Right renal cortex interstitium (tissue), 3 donors: ENCODE measurements at regions not wholly inside any gene's neighbourhood (a gene's known extent, or its start where the extent isn't known, plus 50 kb on each side); places are given as distances from the start of the nearest gene placed in this dataset.
"Not testable (repeated sequence)": the region's sequence is repeated elsewhere in the genome, so short reads cannot be mapped to it uniquely, and the experiment has no call there.

Source experiments
- DNase-seq, 3 donors: peaks; one replicate each; pipeline ENCODE4 v3.0.0-alpha.2; 2013; ENCODE audit warnings: low read depth in 3 of 3, low spot score in 2 of 3

- DNase-seq = no peak
Measured at GRCh38 chr10:9045311-9045710, 990.8 kb downstream of the GATA3 start.

GRCh38 chr10:9051328-9051974 is 997.0 kb downstream of the GATA3 start:
- DNase-seq = no peak

GRCh38 chr10:9052767-9053166 is 998.3 kb downstream of the GATA3 start:
- DNase-seq = no peak

- DNase-seq = no peak
Measured at GRCh38 chr10:9056521-9056920, 1002.0 kb downstream of the GATA3 start.

- DNase-seq = not testable (repeated sequence)
Measured at GRCh38 chr10:9057293-9057692, 1002.8 kb downstream of the GATA3 start.

GRCh38 chr10:9060314-9060713 is 1005.8 kb downstream of the GATA3 start:
- no peak for DNase-seq

GRCh38 chr10:9061871-9062270 is 1007.4 kb downstream of the GATA3 start:
- no peak for DNase-seq

- no peak for DNase-seq
Measured at GRCh38 chr10:9066152-9066551, 1011.7 kb downstream of the GATA3 start.

GRCh38 chr10:9068003-9068402 is 1013.5 kb downstream of the GATA3 start:
- no peak for DNase-seq

GRCh38 chr10:9069136-9069535 is 1014.6 kb downstream of the GATA3 start:
- no peak for DNase-seq

GRCh38 chr10:9075420-9075819 is 1020.9 kb downstream of the GATA3 start:
- DNase-seq = no peak

- no peak for DNase-seq
Measured at GRCh38 chr10:9076066-9076465, 1021.6 kb downstream of the GATA3 start.

- no peak for DNase-seq
Measured at GRCh38 chr10:9081253-9081652, 1026.8 kb downstream of the GATA3 start.

- DNase-seq = no peak
Measured at GRCh38 chr10:9081961-9082360, 1027.5 kb downstream of the GATA3 start.

- DNase-seq = no peak
Measured at GRCh38 chr10:9091530-9092093, 1037.1 kb downstream of the GATA3 start.

- no peak for DNase-seq
Measured at GRCh38 chr10:9096288-9096687, 1041.8 kb downstream of the GATA3 start.

- DNase-seq = no peak
Measured at GRCh38 chr10:9097206-9097990, 1042.9 kb downstream of the GATA3 start.

GRCh38 chr10:9097991-9098306 is 1043.5 kb downstream of the GATA3 start:
- no peak for DNase-seq

- no peak for DNase-seq
Measured at GRCh38 chr10:9102026-9102425, 1047.5 kb downstream of the GATA3 start.

GRCh38 chr10:9103301-9103700 is 1048.8 kb downstream of the GATA3 start:
- no peak for DNase-seq

GRCh38 chr10:9111976-9112375 is 1057.5 kb downstream of the GATA3 start:
- DNase-seq = no peak

- DNase-seq = no peak
Measured at GRCh38 chr10:9126728-9127127, 1072.2 kb downstream of the GATA3 start.
